Mammary epithelial cell (primary cell): ENCODE measurements at regions not wholly inside any gene's neighbourhood (a gene's known extent, or its start where the extent isn't known, plus 50 kb on each side); places are given as distances from the start of the nearest gene placed in this dataset.

Source experiments
- CTCF ChIP-seq, 2 donors: IDR thresholded peaks in 1 of 2; conservative IDR thresholded peaks in 1 of 2; 2 replicates each; pipeline ENCODE4 v1.5.1; 2011 to 2012; ENCODE audit warnings: inconsistent platforms in 2 of 2, low read length in 2 of 2, mild to moderate bottlenecking in 2 of 2, control low read depth in 1 of 2, low read depth in 1 of 2; ENCODE audit not compliant: insufficient read depth in 1 of 2; ENCODE audit errors: extremely low read depth in 1 of 2
- EZH2 ChIP-seq: IDR thresholded peaks from 2 replicates; pipeline ENCODE4 v1.6.1; 2012; ENCODE audit warnings: low read length, inconsistent platforms, borderline replicate concordance

DNA sequence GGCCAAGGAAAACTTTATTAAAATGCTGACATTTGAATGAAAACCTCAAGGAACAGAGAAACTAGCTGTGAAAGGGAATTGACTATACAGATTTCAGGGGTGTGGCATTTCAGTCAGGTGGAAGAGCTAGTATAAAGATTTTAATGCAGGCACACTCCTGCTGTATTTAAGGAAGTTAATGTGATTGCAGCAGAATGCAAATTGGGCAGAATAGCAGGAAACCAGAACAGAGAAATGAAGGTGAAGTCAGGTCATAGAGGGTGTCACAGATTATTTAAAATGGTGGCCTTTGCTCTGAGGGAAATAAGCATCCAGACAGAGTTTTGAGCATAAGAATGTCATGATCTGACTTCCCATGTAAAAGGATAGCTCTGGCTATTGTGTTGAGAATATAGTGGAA, 898.1 kb upstream of the WWC1 start:
- no peak for TF ChIP-seq EZH2
- no peak for TF ChIP-seq CTCF (conservative IDR thresholded peaks at IDR 0.05 in 1 of 2, IDR thresholded peaks at IDR 0.05 in 1 of 2; ENCODE audit: extremely low read depth in 1 of 2, insufficient read depth in 1 of 2, low read depth in 1 of 2, low read length in 2 of 2)
